Activated CD8-positive, alpha-beta T cell treated with anti-CD3 and anti-CD28 coated beads for 36 hours (primary cell): ENCODE measurements at regions not wholly inside any gene's neighbourhood (a gene's known extent, or its start where the extent isn't known, plus 50 kb on each side); places are given as distances from the start of the nearest gene placed in this dataset.
A peak's percentile ranks its signal among the peaks of the same experiment; 100 is the strongest.
"Not testable (repeated sequence)": the region's sequence is repeated elsewhere in the genome, so short reads cannot be mapped to it uniquely, and the experiment has no call there.

Source experiments
- ATAC-seq: fragments of 200-7000 bp; cut with Tn5 transposase; one replicate; pipeline ENCODE4 v1.10.0; 2021; ENCODE audit warnings: mild to moderate bottlenecking, moderate library complexity
- CTCF ChIA-PET: fragments of 350-600 bp; sonication (Branson Sonifier 250); formaldehyde crosslinking; loops from one replicate; lab custom pipeline; 2021; ENCODE audit warnings: antibody characterized with exemption; lab: Charles Lee
- POLR2A ChIA-PET: fragments of 350-600 bp; sonication (Branson Sonifier 250); formaldehyde crosslinking; loops from one replicate; lab custom pipeline; 2021; ENCODE audit warnings: antibody characterized with exemption; lab: Charles Lee
- DNase-seq: peaks from one replicate; pipeline ENCODE4 v3.0.0-alpha.2; 2020
- H3K27ac Mint-ChIP-seq: one replicate; pipeline ENCODE4 v1.8.0; 2021; ENCODE audit warnings: mild to moderate bottlenecking, mixed read lengths
- H3K27me3 Mint-ChIP-seq: one replicate; pipeline ENCODE4 v1.8.0; 2021; ENCODE audit warnings: mixed read lengths
- H3K36me3 Mint-ChIP-seq: one replicate; pipeline ENCODE4 v1.8.0; 2021; ENCODE audit warnings: low read depth, mixed read lengths
- H3K4me1 Mint-ChIP-seq: one replicate; pipeline ENCODE4 v1.8.0; 2021; ENCODE audit warnings: low read depth, mixed read lengths
- H3K4me3 Mint-ChIP-seq: one replicate; pipeline ENCODE4 v1.8.0; 2021; ENCODE audit warnings: mild to moderate bottlenecking, moderate library complexity, mixed read lengths
- H3K9me3 Mint-ChIP-seq: one replicate; pipeline ENCODE4 v1.8.0; 2021; ENCODE audit warnings: mixed read lengths
- CTCF ChIP-seq: fragments of 200-600 bp; IDR thresholded peaks from one replicate; pipeline ENCODE4 v1.8.0; 2022; ENCODE audit warnings: antibody characterized with exemption, mild to moderate bottlenecking
- intact Hi-C: fragments of 100-400 bp; cut with micrococcal nuclease; formaldehyde crosslinking; loops from one replicate; pipeline ENCODE4 v1.10.0; 2022

- CTCF ChIA-PET: no interaction called here
- intact Hi-C loops: no loop called here
- DNase-seq (no peak), ATAC-seq (no peak)
- POLR2A ChIA-PET: no interaction called here
- H3K36me3 Mint-ChIP-seq: no peaks in the 10 kb centered on the region
- H3K27me3 Mint-ChIP-seq: peaks cover 6% of the 10 kb centered on the region
- H3K4me3 Mint-ChIP-seq: no peak overlapping the region
- H3K27ac Mint-ChIP-seq: no peak overlapping the region
- TF ChIP-seq CTCF: no peak
- no peaks in the 10 kb centered on the region for H3K9me3 Mint-ChIP-seq
- no peaks in the 10 kb centered on the region for H3K4me1 Mint-ChIP-seq
Measured at GRCh38 chr12:25394025-25394424, 143.3 kb upstream of the KRAS start.

DNA sequence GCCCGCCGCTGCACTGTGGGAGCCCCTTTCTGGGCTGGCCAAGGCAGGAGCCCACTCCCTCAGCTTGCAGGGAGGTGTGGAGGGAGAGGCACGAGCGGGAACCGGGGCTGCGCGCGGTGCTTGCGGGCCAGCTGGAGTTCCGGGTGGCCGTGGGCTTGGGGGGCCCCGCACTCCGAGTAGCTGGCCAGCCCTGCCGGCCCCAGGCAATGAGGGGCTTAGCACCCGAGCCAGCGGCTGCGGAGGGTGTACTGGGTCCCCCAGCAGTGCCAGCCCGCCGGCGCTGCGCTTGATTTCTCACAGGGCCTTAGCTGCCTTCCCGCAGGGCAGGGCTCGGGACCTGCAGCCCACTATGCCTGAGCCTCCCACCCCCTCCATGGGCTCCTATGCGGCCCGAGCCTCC, 140.6 kb upstream of the KRAS start:
- CTCF ChIA-PET, ATAC-seq, DNase-seq, H3K27me3 Mint-ChIP-seq, H3K9me3 Mint-ChIP-seq, H3K36me3 Mint-ChIP-seq, intact Hi-C loops, H3K4me3 Mint-ChIP-seq, H3K27ac Mint-ChIP-seq: not testable (repeated sequence)
- H3K4me1 Mint-ChIP-seq: peaks cover 18% of the 10 kb centered on the region
- POLR2A ChIA-PET: interaction anchor here (0.6 kb wide), 1 partner anchor 115 kb away, joined by 3 read pairs; no protein-coding TSS in a partner anchor

DNA sequence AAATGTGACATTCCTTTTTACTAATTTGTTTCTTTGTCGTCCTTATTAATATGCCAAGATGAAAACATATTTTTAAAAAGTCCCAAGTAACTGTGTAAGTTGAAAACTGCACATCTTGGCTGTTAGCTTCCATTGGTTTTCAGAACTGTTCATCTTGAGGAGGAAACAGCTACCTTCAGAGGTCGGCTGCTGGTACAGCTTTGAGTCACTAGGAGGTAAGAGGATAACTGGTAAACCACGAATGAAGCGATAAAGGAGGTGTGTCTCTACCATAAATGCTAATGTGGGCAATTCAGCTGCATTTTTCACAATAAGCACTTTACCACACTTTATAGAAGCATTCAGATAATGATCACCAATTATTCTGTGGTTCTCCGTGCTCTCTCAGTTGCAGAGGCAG, 137.5 kb upstream of the KRAS start:
- no peaks in the 10 kb centered on the region for H3K36me3 Mint-ChIP-seq
- no peak for TF ChIP-seq CTCF
- intact Hi-C loops: loop anchor here (1.0 kb wide), 1 partner anchor 147 kb away; no protein-coding TSS in a partner anchor

GRCh38 chr12:25387732-25388050, 137.0 kb upstream of the KRAS start:
- Mint-ChIP-seq H3K36me3 (no peaks in the 10 kb centered on the region), H3K27ac (peak overlapping the region; percentile 76), H3K27me3 (peaks cover 2% of the 10 kb centered on the region), H3K4me1 (peaks cover 37% of the 10 kb centered on the region), H3K4me3 (peak overlapping the region; percentile 89), H3K9me3 (no peaks in the 10 kb centered on the region)
- DNase-seq (no peak), ATAC-seq (no peak)
- peak; percentile 41 for TF ChIP-seq CTCF
- POLR2A ChIA-PET: interaction anchor here (0.7 to 1.9 kb wide), 11 partner anchors 16 to 188 kb away, joined by 3 to 7 read pairs (median 4); no protein-coding TSS in a partner anchor
- intact Hi-C loops: loop anchor here (1.0 kb wide), 1 partner anchor 146 kb away; no protein-coding TSS in a partner anchor
- CTCF ChIA-PET: interaction anchor here (0.6 to 1.8 kb wide), 26 partner anchors 9 to 634 kb away, joined by 3 to 18 read pairs (median 4); a partner anchor contains a TSS

More for the DNA sequence above, 137.5 kb upstream of the KRAS start:
- Mint-ChIP-seq H3K9me3 (no peaks in the 10 kb centered on the region), H3K4me3 (peak overlapping the region; percentile 4), H3K27me3 (peaks cover 2% of the 10 kb centered on the region), H3K27ac (peak overlapping the region; percentile 63), H3K4me1 (peaks cover 32% of the 10 kb centered on the region)
- peak; percentile 20 for ATAC-seq
- ChIA-PET CTCF (interaction anchor here (0.6 to 1.8 kb wide), 21 partner anchors 9 to 735 kb away, joined by 3 to 18 read pairs (median 4); no protein-coding TSS in a partner anchor), POLR2A (interaction anchor here (0.7 to 1.9 kb wide), 7 partner anchors 16 to 189 kb away, joined by 3 to 7 read pairs (median 4); no protein-coding TSS in a partner anchor)
- DNase-seq: peak; percentile 83

DNA sequence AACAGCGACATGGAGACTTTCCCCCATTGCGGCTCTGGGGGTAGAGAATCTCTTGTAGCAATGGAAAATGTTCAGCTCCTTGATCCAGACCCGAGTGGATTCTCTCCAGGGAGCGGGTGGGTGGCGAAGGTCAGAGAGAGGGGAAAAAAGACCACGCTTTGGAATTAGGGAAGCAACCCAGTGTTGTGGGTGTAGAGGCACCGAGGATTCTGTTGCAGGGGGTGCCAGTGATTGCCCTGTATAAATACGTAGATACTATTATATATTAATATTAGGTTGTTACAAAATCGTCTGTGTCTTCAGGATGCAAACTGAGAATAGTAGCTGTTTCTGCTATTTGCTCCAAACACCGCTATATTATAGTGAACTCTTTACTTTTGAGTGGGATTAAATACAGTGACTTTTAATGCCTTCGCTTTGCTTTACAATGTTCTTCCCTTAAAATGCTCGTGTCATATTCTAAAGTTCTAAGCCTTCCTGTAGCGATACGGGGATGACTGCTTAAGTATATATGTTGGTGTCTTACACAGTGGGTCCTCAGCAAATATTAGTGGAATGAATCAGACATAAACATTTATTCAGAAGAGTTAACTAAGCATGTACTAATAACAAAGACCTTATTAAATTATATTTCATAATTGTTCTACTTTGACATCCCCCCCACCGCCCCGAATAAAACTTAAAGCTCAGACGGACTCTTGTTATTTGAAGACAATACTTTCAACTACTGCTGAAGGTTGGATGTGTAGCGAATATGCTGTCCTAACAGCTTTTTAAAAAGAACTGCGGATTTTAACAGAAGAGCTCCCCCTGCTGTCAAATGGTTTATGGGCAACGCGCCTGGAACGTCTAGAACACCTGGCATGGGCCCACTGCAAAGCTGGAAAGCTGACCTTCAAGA, 136.4 kb upstream of the KRAS start:
- Mint-ChIP-seq H3K4me3 (peak overlapping the region; percentile 89), H3K4me1 (peaks cover 43% of the 10 kb centered on the region), H3K27ac (peak overlapping the region; percentile 99), H3K27me3 (peaks cover 2% of the 10 kb centered on the region), H3K9me3 (no peaks in the 10 kb centered on the region), H3K36me3 (no peaks in the 10 kb centered on the region)
- peak; percentile 21 for ATAC-seq
- peak; percentile 85 for DNase-seq
- intact Hi-C loops: no loop called here
- TF ChIP-seq CTCF: peak; percentile 79
- POLR2A ChIA-PET: interaction anchor here (0.6 to 1.9 kb wide), 12 partner anchors 15 to 188 kb away, joined by 3 to 7 read pairs (median 4); no protein-coding TSS in a partner anchor
- CTCF ChIA-PET: interaction anchor here (0.6 to 1.8 kb wide), 26 partner anchors 8 to 634 kb away, joined by 3 to 18 read pairs (median 4); a partner anchor contains a TSS
